ENCODE measurements at regions not wholly inside any gene's neighbourhood (a gene's known extent, or its start where the extent isn't known, plus 50 kb on each side); places are given as distances from the start of the nearest gene placed in this dataset.

- Histone ChIP-seq H3K4me3 (ENCODE audit: low read depth, low read length) (no peak overlapping the region), H3K4me1 (no peaks in the 10 kb centered on the region), H3K27me3 (replicated peaks; ENCODE audit: control insufficient read depth, insufficient read depth, low read length) (no peaks in the 10 kb centered on the region), H3K36me3 (ENCODE audit: control insufficient read depth, insufficient read depth, low read length) (no peaks in the 10 kb centered on the region), H3K9me3 (no peaks in the 10 kb centered on the region; the same call in 1 of the 2 replicates)
- no TSS peak for BruUV-seq (replicated peaks)
- Mint-ChIP-seq H3K36me3 (ENCODE audit: insufficient read depth, unreplicated experiment) (no peaks in the 10 kb centered on the region), H3K27me3 (ENCODE audit: insufficient read depth, unreplicated experiment) (peaks cover 8% of the 10 kb centered on the region), H3K9me3 (ENCODE audit: unreplicated experiment) (no peaks in the 10 kb centered on the region), H3K4me3 (ENCODE audit: unreplicated experiment) (no peak overlapping the region), H3K4me1 (ENCODE audit: low read depth, unreplicated experiment) (no peaks in the 10 kb centered on the region), H3K27ac (ENCODE audit: unreplicated experiment) (no peak overlapping the region)
- intact Hi-C loops (cut with micrococcal nuclease; ENCODE audit: unreplicated experiment), result no loop called here
- TF ChIP-seq CTCF (IDR thresholded peaks at IDR 0.05; ENCODE audit: insufficient read depth in 1 of 2, low read depth in 1 of 2, low read length in 1 of 2, severe bottlenecking in 1 of 2, unreplicated experiment in 1 of 2), result no peak
- no peak for DNase-seq
- POLR2A ChIA-PET, result no interaction called here
- CTCF ChIA-PET, result no interaction called here
Observed at GRCh38 chr5:4019009-4019769, 423.6 kb downstream of the IRX1 start.

- H3K4me3 Mint-ChIP-seq (ENCODE audit: unreplicated experiment), result no peak overlapping the region
- no peak overlapping the region for H3K27ac Mint-ChIP-seq (ENCODE audit: unreplicated experiment)
- peaks cover 8% of the 10 kb centered on the region for H3K27me3 Mint-ChIP-seq (ENCODE audit: insufficient read depth, unreplicated experiment)
- H3K36me3 Mint-ChIP-seq (ENCODE audit: insufficient read depth, unreplicated experiment), result no peaks in the 10 kb centered on the region
- no TSS peak for BruUV-seq (replicated peaks)
- Histone ChIP-seq H3K4me3 (ENCODE audit: low read depth, low read length) (no peak overlapping the region), H3K4me1 (no peaks in the 10 kb centered on the region), H3K36me3 (ENCODE audit: control insufficient read depth, insufficient read depth, low read length) (no peaks in the 10 kb centered on the region), H3K9me3 (no peaks in the 10 kb centered on the region; the same call in 1 of the 2 replicates), H3K27me3 (replicated peaks; ENCODE audit: control insufficient read depth, insufficient read depth, low read length) (no peaks in the 10 kb centered on the region)
- no peaks in the 10 kb centered on the region for H3K9me3 Mint-ChIP-seq (ENCODE audit: unreplicated experiment)
- DNase-seq, result no peak
- POLR2A ChIA-PET, result no interaction called here
- intact Hi-C loops (cut with micrococcal nuclease; ENCODE audit: unreplicated experiment), result no loop called here
- CTCF ChIA-PET, result no interaction called here
- TF ChIP-seq CTCF (IDR thresholded peaks at IDR 0.05; ENCODE audit: insufficient read depth in 1 of 2, low read depth in 1 of 2, low read length in 1 of 2, severe bottlenecking in 1 of 2, unreplicated experiment in 1 of 2), result no peak
- H3K4me1 Mint-ChIP-seq (ENCODE audit: low read depth, unreplicated experiment), result no peaks in the 10 kb centered on the region
Observed at GRCh38 chr5:4019841-4020240, 424.2 kb downstream of the IRX1 start.

- no peaks in the 10 kb centered on the region for H3K9me3 Mint-ChIP-seq (ENCODE audit: unreplicated experiment)
- H3K9me3 ChIP-seq, result no peaks in the 10 kb centered on the region; the same call in 1 of the 2 replicates
- no peaks in the 10 kb centered on the region for H3K36me3 ChIP-seq (ENCODE audit: control insufficient read depth, insufficient read depth, low read length)
- H3K4me3 ChIP-seq (ENCODE audit: low read depth, low read length), result no peak overlapping the region
- intact Hi-C loops (cut with micrococcal nuclease; ENCODE audit: unreplicated experiment), result no loop called here
- no peaks in the 10 kb centered on the region for H3K4me1 Mint-ChIP-seq (ENCODE audit: low read depth, unreplicated experiment)
- no peak for DNase-seq
- no TSS peak for BruUV-seq (replicated peaks)
- H3K27me3 ChIP-seq (replicated peaks; ENCODE audit: control insufficient read depth, insufficient read depth, low read length), result no peaks in the 10 kb centered on the region
- TF ChIP-seq CTCF (IDR thresholded peaks at IDR 0.05; ENCODE audit: insufficient read depth in 1 of 2, low read depth in 1 of 2, low read length in 1 of 2, severe bottlenecking in 1 of 2, unreplicated experiment in 1 of 2), result no peak
- ChIA-PET POLR2A (no interaction called here), CTCF (no interaction called here)
- H3K4me1 ChIP-seq, result no peaks in the 10 kb centered on the region
- H3K27ac Mint-ChIP-seq (ENCODE audit: unreplicated experiment), result no peak overlapping the region
- no peaks in the 10 kb centered on the region for H3K36me3 Mint-ChIP-seq (ENCODE audit: insufficient read depth, unreplicated experiment)
- peaks cover 8% of the 10 kb centered on the region for H3K27me3 Mint-ChIP-seq (ENCODE audit: insufficient read depth, unreplicated experiment)
- H3K4me3 Mint-ChIP-seq (ENCODE audit: unreplicated experiment), result no peak overlapping the region
Observed at GRCh38 chr5:4020400-4020799, 424.8 kb downstream of the IRX1 start.

Measured in Caco-2 (cell line).